ENCODE measurements at regions not wholly inside any gene's neighbourhood (a gene's known extent, or its start where the extent isn't known, plus 50 kb on each side); places are given as distances from the start of the nearest gene placed in this dataset.

- Histone ChIP-seq H3K36me3 (no peaks in the 10 kb centered on the region), H3K9me3 (no peaks in the 10 kb centered on the region), H3K4me1 (no peaks in the 10 kb centered on the region), H3K27ac (no peak overlapping the region), H3K27me3 (ENCODE audit: low read depth) (no peaks in the 10 kb centered on the region), H3K4me3 (no peak overlapping the region)
- DNase-seq (no peak), ATAC-seq (no peak)
- intact Hi-C loops (cut with DNase I), result no loop called here
- no peak for TF ChIP-seq CTCF (IDR thresholded peaks at IDR 0.05)
Measured at GRCh38 chr2:84187258-84187657, 271.8 kb downstream of the SUCLG1 start.

GRCh38 chr2:84181927-84182326 is 277.2 kb downstream of the SUCLG1 start:
- no peak for TF ChIP-seq CTCF (IDR thresholded peaks at IDR 0.05)
- no peaks in the 10 kb centered on the region for H3K36me3 ChIP-seq
- H3K9me3 ChIP-seq, result no peaks in the 10 kb centered on the region
- H3K27ac ChIP-seq, result no peak overlapping the region
- no peak for DNase-seq
- no peaks in the 10 kb centered on the region for H3K27me3 ChIP-seq (ENCODE audit: low read depth)
- H3K4me3 ChIP-seq, result no peak overlapping the region
- intact Hi-C loops (cut with DNase I), result no loop called here
- no peaks in the 10 kb centered on the region for H3K4me1 ChIP-seq
- ATAC-seq, result no peak

DNA sequence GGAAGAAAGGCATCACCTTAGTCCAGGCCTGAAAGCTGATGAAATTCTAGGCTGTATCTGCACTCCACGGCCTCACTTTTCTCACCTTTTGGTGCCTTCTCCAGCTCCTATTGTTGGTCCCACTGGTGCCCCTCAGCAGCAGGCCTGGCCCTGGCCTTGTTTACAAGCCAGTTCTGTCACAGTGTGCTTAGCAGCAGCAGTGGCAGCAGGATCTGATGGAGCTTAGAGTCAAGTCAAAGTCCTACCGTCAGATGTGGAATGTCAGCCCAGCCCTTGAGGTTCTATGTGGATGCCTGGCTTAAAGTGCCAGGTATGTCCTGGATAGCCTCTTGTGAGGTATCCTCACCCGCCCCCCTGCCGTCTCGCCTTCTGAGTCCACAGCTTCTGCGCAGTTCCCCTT is 281.3 kb downstream of the SUCLG1 start:
- no peaks in the 10 kb centered on the region for H3K36me3 ChIP-seq
- H3K4me1 ChIP-seq, result no peaks in the 10 kb centered on the region
- H3K27me3 ChIP-seq (ENCODE audit: low read depth), result no peaks in the 10 kb centered on the region
- ATAC-seq, result no peak
- no peak overlapping the region for H3K4me3 ChIP-seq
- intact Hi-C loops (cut with DNase I), result no loop called here
- no peaks in the 10 kb centered on the region for H3K9me3 ChIP-seq
- DNase-seq, result no peak
- H3K27ac ChIP-seq, result no peak overlapping the region
- TF ChIP-seq CTCF (IDR thresholded peaks at IDR 0.05), result no peak

DNA sequence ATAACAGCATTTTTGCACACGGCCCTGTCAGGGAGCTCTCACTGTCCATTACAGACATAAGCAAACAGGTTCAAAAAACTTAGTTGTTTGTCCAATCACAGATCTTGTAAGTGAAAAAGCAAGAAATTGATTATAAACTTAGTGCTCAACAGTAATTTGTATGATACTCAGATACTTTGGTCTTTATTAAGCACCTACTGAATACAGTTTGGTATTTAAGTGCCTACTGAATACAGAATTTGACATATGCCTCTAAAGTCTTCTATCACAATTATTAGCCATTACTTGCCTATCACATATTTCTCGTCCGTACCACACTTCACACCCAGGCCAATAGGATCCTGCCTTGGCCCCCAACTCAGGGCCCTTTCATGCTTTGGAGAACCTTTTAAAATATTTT is 283.1 kb downstream of the SUCLG1 start:
- Histone ChIP-seq H3K4me3 (no peak overlapping the region), H3K36me3 (no peaks in the 10 kb centered on the region), H3K9me3 (no peaks in the 10 kb centered on the region), H3K27ac (no peak overlapping the region), H3K27me3 (ENCODE audit: low read depth) (no peaks in the 10 kb centered on the region), H3K4me1 (no peaks in the 10 kb centered on the region)
- TF ChIP-seq CTCF (IDR thresholded peaks at IDR 0.05), result no peak
- DNase-seq (no peak), ATAC-seq (no peak)
- intact Hi-C loops (cut with DNase I), result no loop called here

- Histone ChIP-seq H3K9me3 (no peaks in the 10 kb centered on the region), H3K4me3 (no peak overlapping the region), H3K27ac (no peak overlapping the region), H3K36me3 (no peaks in the 10 kb centered on the region), H3K4me1 (no peaks in the 10 kb centered on the region), H3K27me3 (ENCODE audit: low read depth) (no peaks in the 10 kb centered on the region)
- intact Hi-C loops (cut with DNase I), result no loop called here
- DNase-seq (no peak), ATAC-seq (no peak)
- TF ChIP-seq CTCF (IDR thresholded peaks at IDR 0.05), result no peak
Measured at GRCh38 chr2:84175340-84175739, 283.7 kb downstream of the SUCLG1 start.

GRCh38 chr2:84173041-84173440 is 286.0 kb downstream of the SUCLG1 start:
- DNase-seq, result no peak

More at GRCh38 chr2:84173041-84173440, 286.0 kb downstream of the SUCLG1 start:
- Histone ChIP-seq H3K27me3 (ENCODE audit: low read depth) (no peaks in the 10 kb centered on the region), H3K27ac (no peak overlapping the region), H3K9me3 (no peaks in the 10 kb centered on the region), H3K36me3 (no peaks in the 10 kb centered on the region), H3K4me1 (no peaks in the 10 kb centered on the region), H3K4me3 (no peak overlapping the region)
- intact Hi-C loops (cut with DNase I), result no loop called here
- no peak for TF ChIP-seq CTCF (IDR thresholded peaks at IDR 0.05)
- ATAC-seq, result no peak
